Left ventricle myocardium inferior (tissue), 1 donor: ENCODE measurements at regions not wholly inside any gene's neighbourhood (a gene's known extent, or its start where the extent isn't known, plus 50 kb on each side); places are given as distances from the start of the nearest gene placed in this dataset.

Source experiments
- DNase-seq: peaks from one replicate; pipeline ENCODE4 v3.0.0-alpha.2; 2020
- H3K27ac ChIP-seq: fragments of 200-600 bp; replicated peaks from 2 replicates; pipeline ENCODE4 v1.8.0; 2021
- H3K27me3 ChIP-seq: fragments of 200-600 bp; 2 replicates; pipeline ENCODE4 v1.8.0; 2021; ENCODE audit warnings: low read depth
- H3K36me3 ChIP-seq: fragments of 200-600 bp; 2 replicates; pipeline ENCODE4 v1.8.0; 2021
- H3K4me1 ChIP-seq: fragments of 200-600 bp; 2 replicates; pipeline ENCODE4 v1.8.0; 2021
- H3K4me3 ChIP-seq: fragments of 200-600 bp; 2 replicates; pipeline ENCODE4 v1.8.0; 2021; ENCODE audit warnings: mild to moderate bottlenecking, moderate library complexity
- H3K9me3 ChIP-seq: fragments of 200-600 bp; replicated peaks from 2 replicates; pipeline ENCODE4 v1.8.0; 2021
- CTCF ChIP-seq: fragments of 200-600 bp; IDR thresholded peaks from 2 replicates; pipeline ENCODE4 v1.8.0; 2021; ENCODE audit warnings: antibody characterized with exemption, mild to moderate bottlenecking, borderline replicate concordance
- intact Hi-C: fragments of 100-400 bp; cut with micrococcal nuclease; formaldehyde crosslinking; loops from one replicate; pipeline ENCODE4 v1.11.0; 2022
- donor health status: DM: no; HTN: yes; CAD: no; lungs with severe emphysema.

DNA sequence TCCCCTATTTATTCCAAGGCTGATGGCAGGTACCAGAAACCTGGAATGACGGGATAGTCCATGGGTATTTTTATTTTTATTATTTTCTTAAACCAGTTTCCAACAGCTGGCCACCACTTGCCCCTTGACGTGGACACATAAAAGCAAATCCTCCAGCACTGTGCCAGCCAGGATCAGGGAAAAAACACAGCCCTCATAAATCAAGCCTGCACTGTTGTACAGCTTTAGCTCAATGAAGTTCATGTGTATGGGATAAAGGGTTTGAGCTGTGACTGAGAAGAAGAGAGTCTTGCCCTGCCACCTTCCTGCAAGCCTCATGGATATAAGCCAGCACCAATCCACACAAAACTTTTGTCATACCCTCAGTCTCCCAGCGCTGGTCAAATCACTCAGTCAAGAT lies 303.8 kb upstream of the SPAG17 start:
- H3K4me1 ChIP-seq: no peaks in the 10 kb centered on the region
- intact Hi-C loops: no loop called here
- H3K4me3 ChIP-seq: no peak overlapping the region
- no peak for DNase-seq
- no peaks in the 10 kb centered on the region for H3K36me3 ChIP-seq
- H3K9me3 ChIP-seq: no peaks in the 10 kb centered on the region
- no peak for TF ChIP-seq CTCF
- H3K27ac ChIP-seq: no peak overlapping the region
- peaks cover 12% of the 10 kb centered on the region for H3K27me3 ChIP-seq

- no peak for TF ChIP-seq CTCF
Observed at GRCh38 chr1:118487932-118488331, 302.9 kb upstream of the SPAG17 start.

GRCh38 chr1:118487091-118487490 lies 302.1 kb upstream of the SPAG17 start:
- intact Hi-C loops: no loop called here
- Histone ChIP-seq H3K4me3 (no peak overlapping the region), H3K27ac (no peak overlapping the region), H3K4me1 (no peaks in the 10 kb centered on the region), H3K36me3 (no peaks in the 10 kb centered on the region), H3K27me3 (peaks cover 12% of the 10 kb centered on the region), H3K9me3 (no peaks in the 10 kb centered on the region)
- TF ChIP-seq CTCF: no peak
- DNase-seq: no peak

More at GRCh38 chr1:118487932-118488331, 302.9 kb upstream of the SPAG17 start:
- H3K27me3 ChIP-seq: peaks cover 12% of the 10 kb centered on the region
- no peak overlapping the region for H3K27ac ChIP-seq
- no peak overlapping the region for H3K4me3 ChIP-seq
- H3K36me3 ChIP-seq: no peaks in the 10 kb centered on the region
- no peaks in the 10 kb centered on the region for H3K9me3 ChIP-seq
- DNase-seq: no peak
- no peaks in the 10 kb centered on the region for H3K4me1 ChIP-seq
- intact Hi-C loops: no loop called here

DNA sequence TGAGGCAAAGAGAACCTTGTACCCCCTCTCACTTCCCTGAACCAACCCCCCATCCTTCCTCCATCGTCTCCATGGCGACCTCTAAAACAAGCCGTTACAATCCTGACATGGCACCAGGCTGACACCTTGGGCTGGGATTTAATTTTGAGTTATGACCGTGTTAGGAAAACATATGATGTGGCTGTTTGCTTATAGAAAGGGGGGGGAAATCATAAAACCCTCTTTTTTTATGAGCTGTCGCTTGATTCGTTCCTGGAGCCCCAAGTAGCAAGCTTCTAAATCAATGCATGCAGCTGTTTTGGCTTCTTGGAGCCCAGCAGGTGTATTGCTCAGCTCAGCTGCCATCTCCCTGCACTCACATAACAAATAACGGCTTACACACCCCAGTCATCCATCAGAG lies 301.2 kb upstream of the SPAG17 start:
- Histone ChIP-seq H3K27me3 (peaks cover 12% of the 10 kb centered on the region), H3K9me3 (no peaks in the 10 kb centered on the region), H3K4me1 (no peaks in the 10 kb centered on the region), H3K4me3 (no peak overlapping the region), H3K36me3 (no peaks in the 10 kb centered on the region), H3K27ac (no peak overlapping the region)
- intact Hi-C loops: no loop called here
- TF ChIP-seq CTCF: no peak
- DNase-seq: no peak

DNA sequence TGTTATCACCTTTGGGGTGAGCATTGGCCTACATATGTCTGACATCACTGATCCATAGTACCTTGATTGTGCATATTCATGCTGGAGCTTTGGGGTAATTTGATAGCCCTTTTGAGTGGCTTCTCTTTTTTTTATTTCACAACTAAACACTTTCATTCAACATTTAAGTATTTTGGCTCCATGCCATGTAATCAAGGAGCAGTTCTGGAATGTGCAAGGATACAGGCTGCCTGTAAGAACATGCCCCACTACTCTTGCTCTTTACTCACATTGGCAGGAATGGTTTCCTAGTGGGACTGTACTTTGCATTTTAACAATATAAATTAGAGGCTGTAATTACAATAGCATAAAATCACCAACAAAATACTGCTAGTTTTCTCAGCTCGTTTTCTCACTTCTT lies 300.7 kb upstream of the SPAG17 start:
- TF ChIP-seq CTCF: no peak
- Histone ChIP-seq H3K4me3 (no peak overlapping the region), H3K4me1 (no peaks in the 10 kb centered on the region), H3K27ac (no peak overlapping the region), H3K27me3 (peaks cover 12% of the 10 kb centered on the region), H3K36me3 (no peaks in the 10 kb centered on the region), H3K9me3 (no peaks in the 10 kb centered on the region)
- DNase-seq: no peak
- intact Hi-C loops: no loop called here

DNA sequence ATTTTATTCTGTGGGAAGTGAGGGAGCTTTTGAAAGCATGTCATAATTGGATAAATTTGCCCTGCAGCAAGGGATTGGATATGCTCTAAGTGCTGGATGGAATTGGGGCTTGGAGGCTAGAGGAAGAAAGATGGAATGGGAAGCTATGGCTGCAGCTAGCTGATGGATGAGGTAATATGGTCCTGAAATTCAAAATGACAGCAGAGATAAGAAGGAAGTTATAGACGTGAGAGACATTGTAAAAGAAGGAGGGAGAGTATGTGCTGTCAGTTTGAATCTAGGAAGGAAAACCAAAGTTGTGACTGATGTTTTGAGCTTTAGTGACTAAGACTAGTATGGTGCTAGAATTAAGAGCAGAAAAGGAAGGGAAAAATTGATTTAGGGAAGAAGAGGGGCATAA lies 299.9 kb upstream of the SPAG17 start:
- no peak for TF ChIP-seq CTCF
- Histone ChIP-seq H3K4me3 (no peak overlapping the region), H3K9me3 (no peaks in the 10 kb centered on the region), H3K27ac (no peak overlapping the region), H3K27me3 (peaks cover 12% of the 10 kb centered on the region), H3K36me3 (no peaks in the 10 kb centered on the region), H3K4me1 (no peaks in the 10 kb centered on the region)
- DNase-seq: no peak
- intact Hi-C loops: no loop called here
